ENCODE measurements at regions not wholly inside any gene's neighbourhood (a gene's known extent, or its start where the extent isn't known, plus 50 kb on each side); places are given as distances from the start of the nearest gene placed in this dataset.

- DNase-seq (ENCODE audit: insufficient read length, low spot score) (no peak), FAIRE-seq (no peak)
- TF ChIP-seq, protein P1, sequence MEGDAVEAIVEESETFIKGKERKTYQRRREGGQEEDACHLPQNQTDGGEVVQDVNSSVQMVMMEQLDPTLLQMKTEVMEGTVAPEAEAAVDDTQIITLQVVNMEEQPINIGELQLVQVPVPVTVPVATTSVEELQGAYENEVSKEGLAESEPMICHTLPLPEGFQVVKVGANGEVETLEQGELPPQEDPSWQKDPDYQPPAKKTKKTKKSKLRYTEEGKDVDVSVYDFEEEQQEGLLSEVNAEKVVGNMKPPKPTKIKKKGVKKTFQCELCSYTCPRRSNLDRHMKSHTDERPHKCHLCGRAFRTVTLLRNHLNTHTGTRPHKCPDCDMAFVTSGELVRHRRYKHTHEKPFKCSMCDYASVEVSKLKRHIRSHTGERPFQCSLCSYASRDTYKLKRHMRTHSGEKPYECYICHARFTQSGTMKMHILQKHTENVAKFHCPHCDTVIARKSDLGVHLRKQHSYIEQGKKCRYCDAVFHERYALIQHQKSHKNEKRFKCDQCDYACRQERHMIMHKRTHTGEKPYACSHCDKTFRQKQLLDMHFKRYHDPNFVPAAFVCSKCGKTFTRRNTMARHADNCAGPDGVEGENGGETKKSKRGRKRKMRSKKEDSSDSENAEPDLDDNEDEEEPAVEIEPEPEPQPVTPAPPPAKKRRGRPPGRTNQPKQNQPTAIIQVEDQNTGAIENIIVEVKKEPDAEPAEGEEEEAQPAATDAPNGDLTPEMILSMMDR (IDR thresholded peaks at IDR 0.05; ENCODE audit: insufficient read depth, missing control alignments) = no peak
Measured at GRCh38 chr13:76438050-76438449, 448.2 kb downstream of the KCTD12 start.

GRCh38 chr13:76425935-76426334, 460.3 kb downstream of the KCTD12 start:
- TF ChIP-seq, protein P1 (IDR thresholded peaks at IDR 0.05; ENCODE audit: insufficient read depth, missing control alignments) = no peak
- no peak for DNase-seq (ENCODE audit: insufficient read length, low spot score)
- FAIRE-seq = peak; percentile 41

- no peak for FAIRE-seq
- no peak for DNase-seq (ENCODE audit: insufficient read length, low spot score)
- TF ChIP-seq, protein P1 (IDR thresholded peaks at IDR 0.05; ENCODE audit: insufficient read depth, missing control alignments) = no peak
Measured at GRCh38 chr13:76421011-76421410, 465.2 kb downstream of the KCTD12 start.

GRCh38 chr13:76418404-76418803, 467.8 kb downstream of the KCTD12 start:
- DNase-seq (ENCODE audit: insufficient read length, low spot score) = no peak
- TF ChIP-seq, protein P1 (IDR thresholded peaks at IDR 0.05; ENCODE audit: insufficient read depth, missing control alignments) = no peak
- FAIRE-seq = no peak

DNA sequence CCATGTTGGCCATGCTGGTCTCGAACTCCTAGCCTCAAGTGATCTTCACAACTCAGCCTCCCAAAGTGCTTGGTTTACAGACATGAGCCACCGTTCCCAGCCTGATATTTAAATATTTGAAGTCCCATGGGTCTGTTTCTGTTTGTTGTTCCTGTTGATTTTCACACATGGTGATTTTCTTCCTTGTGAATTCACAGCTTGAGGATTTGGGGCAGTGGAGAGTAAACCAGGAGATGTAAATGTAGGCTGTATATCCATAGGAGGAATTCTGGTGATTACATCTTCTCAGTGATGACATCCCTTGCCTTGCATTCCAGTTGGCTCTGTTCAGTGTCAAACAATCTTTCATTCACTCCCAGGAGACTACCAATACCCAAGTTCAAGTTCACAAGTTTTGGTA, 471.9 kb downstream of the KCTD12 start:
- DNase-seq (ENCODE audit: insufficient read length, low spot score) = no peak
- TF ChIP-seq, protein P1 (IDR thresholded peaks at IDR 0.05; ENCODE audit: insufficient read depth, missing control alignments) = no peak
- no peak for FAIRE-seq

- TF ChIP-seq, protein P1 (IDR thresholded peaks at IDR 0.05; ENCODE audit: insufficient read depth, missing control alignments) = no peak
- no peak for FAIRE-seq
- no peak for DNase-seq (ENCODE audit: insufficient read length, low spot score)
Measured at GRCh38 chr13:76406243-76406642, 480.0 kb downstream of the KCTD12 start.

GRCh38 chr13:76398425-76398824, 487.8 kb downstream of the KCTD12 start:
- TF ChIP-seq, protein P1 (IDR thresholded peaks at IDR 0.05; ENCODE audit: insufficient read depth, missing control alignments) = no peak
- FAIRE-seq = no peak
- DNase-seq (ENCODE audit: insufficient read length, low spot score) = no peak
